ENCODE measurements at regions not wholly inside any gene's neighbourhood (a gene's known extent, or its start where the extent isn't known, plus 50 kb on each side); places are given as distances from the start of the nearest gene placed in this dataset.

- no peak for DNase-seq
- no peaks in the 10 kb centered on the region for H3K36me3 ChIP-seq (ENCODE audit: control insufficient read depth in 4 of 4, insufficient read depth in 4 of 4, low read length in 4 of 4)
Measured at GRCh38 chr6:105759946-105760345, 326.2 kb upstream of the PRDM1 start.

GRCh38 chr6:105759015-105759414 lies 327.1 kb upstream of the PRDM1 start:
- DNase-seq, result no peak

More at GRCh38 chr6:105759946-105760345, 326.2 kb upstream of the PRDM1 start:
- TF ChIP-seq CTCF (IDR thresholded peaks at IDR 0.05; ENCODE audit: control extremely low read depth, extremely low read depth), result no peak
- Histone ChIP-seq H3K4me1 (ENCODE audit: control insufficient read depth in 5 of 5, insufficient read depth in 5 of 5, low read length in 5 of 5) (peaks cover 0 to 12% (median 0%) of the 10 kb centered on the region in 5 donors), H3K4me3 (no peak overlapping the region), H3K27me3 (ENCODE audit: control insufficient read depth in 3 of 3, insufficient read depth in 3 of 3, low read length in 2 of 3) (no peaks in the 10 kb centered on the region), H3K27ac (ENCODE audit: low read depth in 1 of 2, low read length in 1 of 2) (no peak overlapping the region), H3K9me3 (ENCODE audit: control insufficient read depth in 4 of 4, insufficient read depth in 3 of 4, low read length in 3 of 4) (no peaks in the 10 kb centered on the region), H3K9ac (ENCODE audit: insufficient read depth in 1 of 2, low read length in 2 of 2) (no peak overlapping the region)
- 70 to 87% methylated on average over 4 of the region's 4 CpGs for WGBS, 2 donors
- ATAC-seq (ENCODE audit: insufficient read depth, low FRiP score), result no peak

GRCh38 chr6:105757512-105758200 lies 328.5 kb upstream of the PRDM1 start:
- 68 to 83% methylated on average over 5 of the region's 5 CpGs for WGBS, 2 donors
- H3K4me1 ChIP-seq (ENCODE audit: control insufficient read depth in 5 of 5, insufficient read depth in 5 of 5, low read length in 5 of 5), result peaks cover 0 to 23% (median 0%) of the 10 kb centered on the region in 5 donors
- no peak overlapping the region for H3K9ac ChIP-seq (ENCODE audit: insufficient read depth in 1 of 2, low read length in 2 of 2)
- no peaks in the 10 kb centered on the region for H3K36me3 ChIP-seq (ENCODE audit: control insufficient read depth in 4 of 4, insufficient read depth in 4 of 4, low read length in 4 of 4)
- DNase-seq (no peak), ATAC-seq (ENCODE audit: insufficient read depth, low FRiP score) (no peak)
- no peak for TF ChIP-seq CTCF (IDR thresholded peaks at IDR 0.05; ENCODE audit: control extremely low read depth, extremely low read depth)
- no peaks in the 10 kb centered on the region for H3K27me3 ChIP-seq (ENCODE audit: control insufficient read depth in 3 of 3, insufficient read depth in 3 of 3, low read length in 2 of 3)
- no peak overlapping the region for H3K27ac ChIP-seq (ENCODE audit: low read depth in 1 of 2, low read length in 1 of 2)
- no peaks in the 10 kb centered on the region for H3K9me3 ChIP-seq (ENCODE audit: control insufficient read depth in 4 of 4, insufficient read depth in 3 of 4, low read length in 3 of 4)
- no peak overlapping the region for H3K4me3 ChIP-seq

More at GRCh38 chr6:105759015-105759414, 327.1 kb upstream of the PRDM1 start:
- no peaks in the 10 kb centered on the region for H3K27me3 ChIP-seq (ENCODE audit: control insufficient read depth in 3 of 3, insufficient read depth in 3 of 3, low read length in 2 of 3)
- 90 to 100% methylated on average over 2 of the region's 2 CpGs for WGBS, 2 donors
- no peak overlapping the region for H3K27ac ChIP-seq (ENCODE audit: low read depth in 1 of 2, low read length in 1 of 2)
- H3K36me3 ChIP-seq (ENCODE audit: control insufficient read depth in 4 of 4, insufficient read depth in 4 of 4, low read length in 4 of 4), result no peaks in the 10 kb centered on the region
- H3K9me3 ChIP-seq (ENCODE audit: control insufficient read depth in 4 of 4, insufficient read depth in 3 of 4, low read length in 3 of 4), result no peaks in the 10 kb centered on the region
- no peak for ATAC-seq (ENCODE audit: insufficient read depth, low FRiP score)
- H3K4me1 ChIP-seq (ENCODE audit: control insufficient read depth in 5 of 5, insufficient read depth in 5 of 5, low read length in 5 of 5), result peaks cover 0 to 13% (median 0%) of the 10 kb centered on the region in 5 donors
- no peak overlapping the region for H3K4me3 ChIP-seq
- TF ChIP-seq CTCF (IDR thresholded peaks at IDR 0.05; ENCODE audit: control extremely low read depth, extremely low read depth), result no peak
- H3K9ac ChIP-seq (ENCODE audit: insufficient read depth in 1 of 2, low read length in 2 of 2), result no peak overlapping the region
